LNCAP (cell line): ENCODE measurements at regions not wholly inside any gene's neighbourhood (a gene's known extent, or its start where the extent isn't known, plus 50 kb on each side); places are given as distances from the start of the nearest gene placed in this dataset.

Source experiments
- TF ChIP-seq, protein P1 (sequence below): fragments of 450-650 bp; IDR thresholded peaks from 2 replicates; pipeline ENCODE4 v1.5.1; 2017; ENCODE audit warnings: mild to moderate bottlenecking

DNA sequence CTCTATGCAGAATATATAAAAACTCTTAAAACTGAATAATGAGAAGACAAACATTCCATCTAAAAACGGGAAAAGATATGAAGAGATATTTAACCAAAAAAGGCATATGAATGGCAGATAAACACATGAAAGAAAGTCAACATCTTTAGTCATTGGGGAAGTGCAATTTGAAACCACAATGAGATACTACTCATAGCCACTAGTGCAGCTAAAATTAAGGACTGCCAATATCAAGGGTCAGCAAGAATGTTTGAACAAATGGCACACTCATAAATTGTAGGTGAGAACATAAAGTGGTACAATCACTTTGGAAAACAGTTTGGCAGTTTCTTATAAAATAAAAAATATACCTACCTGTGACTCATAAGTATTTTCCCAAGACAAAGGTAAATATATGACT lies 534.9 kb upstream of the DIPK2B start:
- TF ChIP-seq, protein P1, sequence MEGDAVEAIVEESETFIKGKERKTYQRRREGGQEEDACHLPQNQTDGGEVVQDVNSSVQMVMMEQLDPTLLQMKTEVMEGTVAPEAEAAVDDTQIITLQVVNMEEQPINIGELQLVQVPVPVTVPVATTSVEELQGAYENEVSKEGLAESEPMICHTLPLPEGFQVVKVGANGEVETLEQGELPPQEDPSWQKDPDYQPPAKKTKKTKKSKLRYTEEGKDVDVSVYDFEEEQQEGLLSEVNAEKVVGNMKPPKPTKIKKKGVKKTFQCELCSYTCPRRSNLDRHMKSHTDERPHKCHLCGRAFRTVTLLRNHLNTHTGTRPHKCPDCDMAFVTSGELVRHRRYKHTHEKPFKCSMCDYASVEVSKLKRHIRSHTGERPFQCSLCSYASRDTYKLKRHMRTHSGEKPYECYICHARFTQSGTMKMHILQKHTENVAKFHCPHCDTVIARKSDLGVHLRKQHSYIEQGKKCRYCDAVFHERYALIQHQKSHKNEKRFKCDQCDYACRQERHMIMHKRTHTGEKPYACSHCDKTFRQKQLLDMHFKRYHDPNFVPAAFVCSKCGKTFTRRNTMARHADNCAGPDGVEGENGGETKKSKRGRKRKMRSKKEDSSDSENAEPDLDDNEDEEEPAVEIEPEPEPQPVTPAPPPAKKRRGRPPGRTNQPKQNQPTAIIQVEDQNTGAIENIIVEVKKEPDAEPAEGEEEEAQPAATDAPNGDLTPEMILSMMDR: no peak

DNA sequence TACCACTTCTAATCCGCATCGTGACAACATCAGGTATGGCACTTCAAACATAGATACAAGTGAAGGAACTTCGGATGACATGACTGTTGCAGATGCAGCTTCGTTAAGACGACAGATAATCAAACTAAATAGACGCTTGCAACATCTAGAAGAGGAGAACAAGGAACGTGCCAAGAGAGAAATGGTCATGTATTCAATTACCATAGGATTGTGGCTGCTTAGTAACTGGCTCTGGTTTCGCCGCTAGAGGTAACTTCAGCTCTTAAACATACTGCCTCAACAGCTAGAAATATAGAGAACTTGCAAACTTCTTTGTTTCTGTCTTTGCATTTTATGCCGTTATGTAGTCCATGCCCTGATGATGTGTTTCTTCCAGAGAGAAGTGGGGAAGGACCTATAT lies 530.8 kb upstream of the DIPK2B start:
- TF ChIP-seq, protein P1: no peak

DNA sequence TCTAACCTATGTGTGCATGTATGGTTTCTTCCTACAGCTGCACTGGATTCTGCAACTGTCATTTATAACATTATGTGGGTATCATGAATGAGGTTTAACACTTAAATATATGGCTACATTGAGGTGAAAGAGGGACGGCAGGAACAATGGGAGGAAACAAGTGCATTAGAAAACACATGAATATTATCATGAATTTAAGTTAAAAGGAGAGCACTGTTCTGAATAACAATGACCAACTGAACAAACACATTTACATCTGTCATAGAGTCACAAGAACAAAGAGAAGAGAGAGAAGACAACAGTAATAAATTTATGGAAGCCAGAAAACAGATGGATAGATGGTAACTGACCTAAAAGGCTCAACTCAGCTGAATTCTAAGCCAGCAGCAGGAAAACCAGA lies 527.1 kb upstream of the DIPK2B start:
- TF ChIP-seq, protein P1: no peak

DNA sequence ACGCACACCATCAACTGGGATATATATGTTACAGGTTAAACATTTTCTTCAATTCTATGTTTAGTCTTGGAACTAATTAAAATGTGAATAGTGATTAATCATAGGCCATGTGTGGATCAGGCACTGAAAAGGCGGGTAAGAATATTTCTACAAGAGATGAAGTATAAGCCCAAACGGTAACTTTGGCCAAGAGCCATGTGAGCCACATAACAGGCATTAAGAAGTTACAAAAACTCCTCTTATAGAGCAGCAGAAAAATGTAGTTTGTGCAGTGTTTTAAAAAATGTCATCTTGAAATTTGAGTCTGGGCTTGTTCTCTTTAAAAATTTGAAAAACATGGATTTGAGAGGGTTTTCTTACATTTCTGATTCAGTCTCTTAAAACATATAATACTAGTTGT lies 521.8 kb upstream of the DIPK2B start:
- TF ChIP-seq, protein P1: no peak

DNA sequence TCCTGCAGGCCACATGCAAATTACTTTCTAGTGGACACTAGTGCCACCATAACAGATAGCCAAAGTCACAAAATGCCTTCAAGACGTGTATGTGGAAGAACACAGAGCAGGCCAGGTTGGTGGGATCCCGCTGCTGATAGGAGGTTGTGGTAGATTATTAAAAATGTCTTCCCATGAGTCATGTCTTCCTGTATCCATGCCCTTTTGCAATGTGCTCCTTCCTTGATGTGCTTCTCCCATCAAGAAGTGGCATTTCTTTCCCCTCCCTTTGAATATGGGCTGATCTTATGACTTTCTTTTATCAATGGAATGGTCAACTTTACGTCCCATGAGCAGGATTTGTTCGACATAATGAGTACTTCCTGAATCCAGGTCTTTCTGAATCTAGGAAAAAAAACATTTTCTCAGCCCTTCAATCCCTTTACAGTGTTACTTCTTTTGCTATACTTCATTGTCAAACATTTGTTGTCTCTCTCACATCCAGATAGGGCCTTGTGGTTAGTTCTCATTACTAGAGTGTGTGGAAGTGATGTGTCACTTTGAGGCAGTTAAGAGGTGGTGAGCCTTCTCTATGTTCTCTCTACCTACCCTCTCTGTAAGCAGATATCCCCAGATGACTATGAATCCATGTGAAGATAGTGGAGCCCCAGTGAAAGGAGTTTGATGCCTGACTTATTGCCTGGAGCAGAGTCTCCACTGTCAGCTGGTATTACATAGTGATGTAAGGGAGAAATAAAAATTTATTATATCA lies 519.2 kb upstream of the DIPK2B start:
- TF ChIP-seq, protein P1: no peak

DNA sequence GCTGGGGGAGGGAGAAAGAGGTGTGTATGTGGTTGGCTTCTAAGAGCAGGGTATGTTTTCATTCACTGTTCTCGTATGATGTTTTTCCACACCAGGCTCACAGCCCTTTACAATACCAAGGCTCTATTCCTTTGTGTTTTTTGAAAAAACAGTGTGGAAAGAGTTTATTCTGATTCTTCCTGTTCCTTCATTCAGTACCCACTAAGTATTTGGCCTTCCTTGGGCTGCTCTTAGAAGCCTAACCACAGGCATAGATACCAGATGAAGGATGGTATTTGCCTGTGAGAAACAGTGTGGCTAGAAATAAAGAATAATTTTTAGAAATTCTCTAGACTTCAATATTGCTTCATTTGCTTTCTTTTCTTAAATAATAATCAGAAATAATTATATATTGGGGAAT lies 518.0 kb upstream of the DIPK2B start:
- TF ChIP-seq, protein P1: no peak

DNA sequence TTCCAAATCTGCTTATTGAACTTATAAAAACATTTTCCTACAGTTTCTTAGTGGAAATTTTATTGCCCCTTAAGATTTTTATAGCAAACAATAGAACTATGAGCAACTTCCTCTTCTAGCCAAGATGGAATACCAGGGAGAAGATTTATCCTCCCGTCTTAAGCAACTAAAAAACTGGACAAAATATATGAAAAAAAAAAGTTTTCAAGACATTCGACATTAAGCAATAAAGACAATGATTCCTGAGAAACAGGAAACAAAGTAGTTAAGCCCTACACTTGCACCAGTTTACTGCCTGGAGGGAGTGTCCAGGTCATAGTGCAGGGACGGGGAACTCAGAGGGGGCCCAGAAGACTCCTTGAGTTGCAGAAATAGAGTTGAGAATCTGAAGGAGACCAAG lies 516.1 kb upstream of the DIPK2B start:
- TF ChIP-seq, protein P1: no peak

DNA sequence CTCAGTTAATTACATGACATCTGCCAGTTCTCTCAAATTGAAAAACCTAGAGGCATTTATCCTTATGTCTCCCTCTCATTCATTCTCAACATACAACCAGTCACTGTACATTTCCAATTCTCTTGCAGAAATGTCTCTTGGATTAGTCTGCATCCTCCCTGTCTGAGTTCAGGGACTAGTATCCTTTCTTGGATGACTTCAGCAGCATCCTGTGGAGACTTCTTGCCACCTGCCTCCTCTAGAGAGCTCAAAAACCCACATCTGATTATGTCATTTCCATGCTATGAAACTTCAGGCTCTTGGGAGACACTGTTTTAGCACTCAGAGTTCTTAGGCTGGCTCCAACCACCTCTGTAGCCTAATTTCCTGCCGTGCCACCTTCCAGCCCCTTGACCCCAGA lies 515.1 kb upstream of the DIPK2B start:
- TF ChIP-seq, protein P1: no peak
